Fibroblast of villous mesenchyme (primary cell): ENCODE measurements at regions not wholly inside any gene's neighbourhood (a gene's known extent, or its start where the extent isn't known, plus 50 kb on each side); places are given as distances from the start of the nearest gene placed in this dataset.

Experiments
- DNase-seq: peaks from one replicate; pipeline ENCODE4 v3.0.0-alpha.2; 2010; ENCODE audit warnings: low read depth
- H3K4me3 ChIP-seq: 2 replicates; pipeline ENCODE4 v1.5.1; 2011; ENCODE audit warnings: low read depth, mild to moderate bottlenecking, low read length
- TF ChIP-seq, protein P1 (sequence below): IDR thresholded peaks from 2 replicates; pipeline ENCODE4 v1.5.1; 2012; ENCODE audit warnings: low read depth, mild to moderate bottlenecking, low read length; ENCODE audit not compliant: insufficient read depth

- TF ChIP-seq, protein P1, sequence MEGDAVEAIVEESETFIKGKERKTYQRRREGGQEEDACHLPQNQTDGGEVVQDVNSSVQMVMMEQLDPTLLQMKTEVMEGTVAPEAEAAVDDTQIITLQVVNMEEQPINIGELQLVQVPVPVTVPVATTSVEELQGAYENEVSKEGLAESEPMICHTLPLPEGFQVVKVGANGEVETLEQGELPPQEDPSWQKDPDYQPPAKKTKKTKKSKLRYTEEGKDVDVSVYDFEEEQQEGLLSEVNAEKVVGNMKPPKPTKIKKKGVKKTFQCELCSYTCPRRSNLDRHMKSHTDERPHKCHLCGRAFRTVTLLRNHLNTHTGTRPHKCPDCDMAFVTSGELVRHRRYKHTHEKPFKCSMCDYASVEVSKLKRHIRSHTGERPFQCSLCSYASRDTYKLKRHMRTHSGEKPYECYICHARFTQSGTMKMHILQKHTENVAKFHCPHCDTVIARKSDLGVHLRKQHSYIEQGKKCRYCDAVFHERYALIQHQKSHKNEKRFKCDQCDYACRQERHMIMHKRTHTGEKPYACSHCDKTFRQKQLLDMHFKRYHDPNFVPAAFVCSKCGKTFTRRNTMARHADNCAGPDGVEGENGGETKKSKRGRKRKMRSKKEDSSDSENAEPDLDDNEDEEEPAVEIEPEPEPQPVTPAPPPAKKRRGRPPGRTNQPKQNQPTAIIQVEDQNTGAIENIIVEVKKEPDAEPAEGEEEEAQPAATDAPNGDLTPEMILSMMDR: no peak
These were observed 59.0 kb upstream of the UPP2 start for GRCh38 chr2:158042666-158043065.

GRCh38 chr2:158042245-158042644, 59.4 kb upstream of the UPP2 start:
- no peak for DNase-seq
- no peak overlapping the region for H3K4me3 ChIP-seq
- TF ChIP-seq, protein P1: no peak

More at GRCh38 chr2:158042666-158043065, 59.0 kb upstream of the UPP2 start:
- no peak overlapping the region for H3K4me3 ChIP-seq
- no peak for DNase-seq

DNA sequence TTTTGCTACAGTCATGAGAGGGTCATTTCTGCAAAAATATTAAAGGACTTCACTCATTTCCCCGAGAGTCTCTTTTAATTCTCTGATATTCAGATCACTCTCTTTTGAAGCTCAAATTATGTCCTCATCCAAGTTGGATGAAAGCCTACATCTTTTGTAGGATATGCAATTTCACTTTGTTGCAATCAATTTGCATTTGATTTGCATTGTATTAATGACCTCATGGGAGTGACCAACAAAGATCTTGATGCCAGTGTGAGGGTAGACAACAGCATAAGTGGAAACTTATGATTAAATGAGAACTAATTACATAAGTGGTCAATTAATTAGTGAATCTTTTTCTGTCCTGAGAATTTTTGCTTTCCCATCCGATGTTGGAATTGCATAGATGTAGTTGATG, 60.3 kb upstream of the UPP2 start:
- no peak overlapping the region for H3K4me3 ChIP-seq
- DNase-seq: no peak
- TF ChIP-seq, protein P1: no peak

DNA sequence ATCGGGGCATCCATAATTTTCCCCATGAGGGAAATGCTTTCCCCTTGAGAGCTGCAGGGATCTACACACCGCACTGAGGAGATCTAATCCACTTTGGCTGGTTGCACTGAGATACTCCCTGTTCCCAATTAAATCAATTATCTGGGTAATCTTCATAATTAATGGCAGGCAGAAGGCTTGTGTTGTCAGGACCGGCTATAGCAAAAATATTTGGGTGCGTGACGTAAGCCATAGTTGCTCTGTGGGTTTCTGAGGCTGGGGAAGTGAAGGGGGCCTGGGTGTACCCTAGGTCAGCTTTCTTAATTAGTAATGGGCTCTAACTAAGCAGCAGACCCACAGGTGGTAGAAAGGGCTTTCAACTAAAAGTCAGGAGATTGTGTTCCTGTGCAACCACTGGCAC, 62.8 kb upstream of the UPP2 start:
- no peak for DNase-seq
- H3K4me3 ChIP-seq: no peak overlapping the region
- TF ChIP-seq, protein P1: no peak

- TF ChIP-seq, protein P1: peak; percentile 55
- H3K4me3 ChIP-seq: no peak overlapping the region
- DNase-seq: peak; percentile 60
These were observed 67.3 kb upstream of the UPP2 start for GRCh38 chr2:158034198-158034866.

- TF ChIP-seq, protein P1: no peak
- no peak overlapping the region for H3K4me3 ChIP-seq
- DNase-seq: no peak
These were observed 70.3 kb upstream of the UPP2 start for GRCh38 chr2:158031371-158031770.

DNA sequence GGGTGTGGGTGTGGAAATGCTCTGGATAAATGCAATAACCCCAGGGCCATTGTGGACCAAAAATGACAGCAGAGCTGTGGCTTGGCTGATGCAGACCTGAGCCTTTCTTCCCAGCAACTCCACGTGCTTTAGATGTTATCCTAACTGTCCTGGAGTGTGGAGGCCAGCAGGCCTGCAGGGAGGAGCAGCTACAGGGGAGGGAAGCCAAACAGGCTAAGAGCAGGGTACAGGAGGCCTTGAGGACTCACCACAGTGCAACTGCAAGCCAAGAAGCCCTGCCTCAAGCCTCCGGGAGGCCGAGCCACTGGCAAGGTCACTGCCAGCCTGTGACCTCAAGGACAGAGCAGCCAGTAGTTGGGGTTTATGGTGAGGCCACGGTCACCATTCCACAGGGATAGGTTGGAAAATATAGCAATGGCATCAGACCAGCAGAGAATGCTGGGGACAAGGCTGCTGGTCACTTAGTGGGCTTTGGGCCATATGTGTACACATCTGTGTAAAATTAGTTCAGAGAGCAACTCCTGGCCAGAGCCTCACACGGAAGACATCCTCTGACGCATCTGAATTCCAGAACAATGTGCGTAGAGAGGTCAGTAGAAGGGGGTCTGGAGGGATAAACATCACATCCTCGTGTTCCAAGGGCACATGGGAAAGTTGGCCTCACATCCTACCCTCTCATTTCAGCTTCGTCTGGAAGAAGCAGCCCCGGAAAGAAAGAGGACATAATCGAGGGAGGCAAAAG, 76.2 kb upstream of the UPP2 start:
- DNase-seq: peak; percentile 79
- H3K4me3 ChIP-seq: no peak overlapping the region
- TF ChIP-seq, protein P1: no peak
